ENCODE measurements at regions not wholly inside any gene's neighbourhood (a gene's known extent, or its start where the extent isn't known, plus 50 kb on each side); places are given as distances from the start of the nearest gene placed in this dataset.
"Not testable (repeated sequence)": the region's sequence is repeated elsewhere in the genome, so short reads cannot be mapped to it uniquely, and the experiment has no call there.

DNA sequence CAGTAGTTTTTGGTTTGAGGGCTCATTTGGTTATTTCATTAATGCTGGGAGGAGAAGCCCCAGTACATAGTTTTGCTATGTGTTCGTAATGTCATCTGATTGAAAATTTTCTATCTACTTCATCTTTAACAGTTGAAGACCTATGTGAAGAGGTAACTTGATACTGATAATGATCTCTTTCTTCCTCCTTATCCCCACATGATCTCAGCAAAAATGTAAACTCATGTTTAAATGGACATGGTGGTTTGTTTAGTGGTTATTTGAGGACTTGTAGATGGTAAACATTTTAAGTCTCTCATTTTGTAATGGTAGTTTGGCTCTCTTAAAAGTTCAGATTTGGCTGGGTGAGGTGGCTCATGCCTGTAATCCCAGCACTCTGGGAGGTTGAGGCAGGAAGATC lies 53.7 kb upstream of the SPTBN2 start:
- H3K9me2 ChIP-seq (ENCODE audit: insufficient read depth), result no peaks in the 10 kb centered on the region
- ChIA-PET CTCF (no interaction called here), POLR2A (ENCODE audit: unreplicated experiment) (interaction anchor here (0.6 kb wide), 1 partner anchor 115 kb away, joined by 4 read pairs; no protein-coding TSS in a partner anchor)
- DNase-seq, result no peak
- H3K36me3 ChIP-seq (ENCODE audit: low read depth), result no peaks in the 10 kb centered on the region
- no peaks in the 10 kb centered on the region for H3K9me3 ChIP-seq (ENCODE audit: insufficient read depth, low read depth)
- TF ChIP-seq, protein P1, sequence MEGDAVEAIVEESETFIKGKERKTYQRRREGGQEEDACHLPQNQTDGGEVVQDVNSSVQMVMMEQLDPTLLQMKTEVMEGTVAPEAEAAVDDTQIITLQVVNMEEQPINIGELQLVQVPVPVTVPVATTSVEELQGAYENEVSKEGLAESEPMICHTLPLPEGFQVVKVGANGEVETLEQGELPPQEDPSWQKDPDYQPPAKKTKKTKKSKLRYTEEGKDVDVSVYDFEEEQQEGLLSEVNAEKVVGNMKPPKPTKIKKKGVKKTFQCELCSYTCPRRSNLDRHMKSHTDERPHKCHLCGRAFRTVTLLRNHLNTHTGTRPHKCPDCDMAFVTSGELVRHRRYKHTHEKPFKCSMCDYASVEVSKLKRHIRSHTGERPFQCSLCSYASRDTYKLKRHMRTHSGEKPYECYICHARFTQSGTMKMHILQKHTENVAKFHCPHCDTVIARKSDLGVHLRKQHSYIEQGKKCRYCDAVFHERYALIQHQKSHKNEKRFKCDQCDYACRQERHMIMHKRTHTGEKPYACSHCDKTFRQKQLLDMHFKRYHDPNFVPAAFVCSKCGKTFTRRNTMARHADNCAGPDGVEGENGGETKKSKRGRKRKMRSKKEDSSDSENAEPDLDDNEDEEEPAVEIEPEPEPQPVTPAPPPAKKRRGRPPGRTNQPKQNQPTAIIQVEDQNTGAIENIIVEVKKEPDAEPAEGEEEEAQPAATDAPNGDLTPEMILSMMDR (conservative IDR thresholded peaks at IDR 0.05), result no peak
- TF ChIP-seq EZH2 (IDR thresholded peaks at IDR 0.05; ENCODE audit: low read depth), result no peak
- BruUV-seq (replicated peaks), result no TSS peak
- peaks cover 7% of the 10 kb centered on the region for H3F3A ChIP-seq (ENCODE audit: insufficient read depth, low read depth)
- H3K27me3 ChIP-seq (ENCODE audit: insufficient read depth, low read depth), result no peaks in the 10 kb centered on the region
- no peaks in the 10 kb centered on the region for H4K20me1 ChIP-seq (ENCODE audit: insufficient read depth)
- intact Hi-C loops (cut with micrococcal nuclease; ENCODE audit: unreplicated experiment), result no loop called here
- H3K4me1 ChIP-seq (replicated peaks; ENCODE audit: insufficient read depth), result 0 out of 2 replicates have a peak, but pooled peaks cover 2% of the 10 kb centered on the region
- H3K27ac ChIP-seq, result no peak overlapping the region
- H3K4me3 ChIP-seq, result no peak overlapping the region
- H3K4me2 ChIP-seq, result no peak overlapping the region
- H2AFZ ChIP-seq, result no peak overlapping the region
- no peaks in the 10 kb centered on the region for H3K79me2 ChIP-seq (ENCODE audit: low read depth)

DNA sequence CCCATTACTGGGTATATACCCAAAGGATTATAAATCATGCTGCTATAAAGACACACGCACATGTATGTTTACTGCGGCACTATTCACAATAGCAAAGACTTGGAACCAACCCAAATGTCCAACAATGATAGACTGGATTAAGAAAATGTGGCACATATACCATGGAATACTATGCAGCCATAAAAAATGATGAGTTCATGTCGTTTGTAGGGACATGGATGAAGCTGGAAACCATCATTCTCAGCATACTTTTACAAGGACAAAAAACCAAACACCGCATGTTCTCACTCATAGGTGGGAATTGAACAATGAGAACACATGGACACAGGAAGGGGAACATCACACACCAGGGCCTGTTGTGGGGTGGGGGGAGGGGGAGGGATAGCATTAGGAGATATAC lies 50.6 kb upstream of the SPTBN2 start:
- CTCF ChIA-PET; H3K4me1 ChIP-seq (replicated peaks; ENCODE audit: insufficient read depth); H3K4me2 ChIP-seq; H3K36me3 ChIP-seq (ENCODE audit: low read depth); intact Hi-C loops (cut with micrococcal nuclease; ENCODE audit: unreplicated experiment); POLR2A ChIA-PET (ENCODE audit: unreplicated experiment); H3K9me3 ChIP-seq (ENCODE audit: insufficient read depth, low read depth); H3K9me2 ChIP-seq (ENCODE audit: insufficient read depth); H4K20me1 ChIP-seq (ENCODE audit: insufficient read depth); DNase-seq; H3K79me2 ChIP-seq (ENCODE audit: low read depth); H3K27ac ChIP-seq; H2AFZ ChIP-seq; H3K4me3 ChIP-seq; H3K27me3 ChIP-seq (ENCODE audit: insufficient read depth, low read depth); BruUV-seq (replicated peaks); H3F3A ChIP-seq (ENCODE audit: insufficient read depth, low read depth): not testable (repeated sequence)
